ENCODE measurements at regions not wholly inside any gene's neighbourhood (a gene's known extent, or its start where the extent isn't known, plus 50 kb on each side); places are given as distances from the start of the nearest gene placed in this dataset.

DNA sequence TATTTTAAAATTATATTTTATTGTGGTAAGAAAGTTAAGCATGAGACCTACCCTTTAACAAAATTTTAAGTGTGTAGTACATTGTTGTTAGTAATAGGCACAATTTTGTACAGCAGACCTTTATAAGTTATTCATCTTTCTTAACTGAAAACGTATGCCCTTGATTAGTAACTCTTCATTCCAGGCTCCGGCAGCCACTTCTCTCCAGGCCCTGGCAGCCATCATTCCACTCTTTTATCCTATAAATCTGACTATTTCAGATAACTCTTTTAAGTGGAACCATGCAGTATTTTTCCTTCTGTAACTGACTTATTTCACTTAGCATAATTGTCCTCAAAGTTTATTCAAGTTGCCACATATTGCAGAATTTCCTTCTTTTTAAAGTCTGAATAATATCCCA lies 348.2 kb downstream of the CDH11 start:
- Mint-ChIP-seq H3K9me3 (peaks cover 4 to 20% (median 4%) of the 10 kb centered on the region in 3 donors), H3K27me3 (no peaks in the 10 kb centered on the region), H3K36me3 (no peaks in the 10 kb centered on the region), H3K27ac (no peak overlapping the region), H3K4me1 (no peaks in the 10 kb centered on the region), H3K4me3 (no peak overlapping the region)

DNA sequence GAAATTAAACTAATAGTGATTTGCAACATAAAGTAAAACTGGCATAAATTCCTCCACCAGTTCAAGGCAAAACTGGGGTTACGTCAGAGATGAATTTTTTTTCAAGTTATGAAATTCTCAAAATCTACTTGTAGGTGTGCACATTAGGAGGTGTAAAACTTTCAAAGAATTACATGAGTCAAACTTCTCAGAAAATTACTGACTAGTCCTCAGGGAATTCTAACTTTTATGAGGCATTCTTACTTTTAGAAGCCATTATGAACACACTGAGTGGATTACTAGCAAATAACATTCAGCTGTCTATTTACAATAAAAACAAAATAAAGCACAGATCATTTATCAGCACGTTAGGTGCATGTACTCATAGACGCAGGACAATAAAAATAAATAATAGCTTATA lies 348.7 kb downstream of the CDH11 start:
- Mint-ChIP-seq H3K36me3 (no peaks in the 10 kb centered on the region), H3K4me3 (no peak overlapping the region), H3K27ac (no peak overlapping the region), H3K4me1 (no peaks in the 10 kb centered on the region), H3K9me3 (peaks cover 2 to 20% (median 4%) of the 10 kb centered on the region in 3 donors), H3K27me3 (no peaks in the 10 kb centered on the region)

- Mint-ChIP-seq H3K4me3 (no peak overlapping the region), H3K27me3 (no peaks in the 10 kb centered on the region), H3K27ac (no peak overlapping the region), H3K4me1 (no peaks in the 10 kb centered on the region), H3K9me3 (peaks cover 3 to 16% (median 4%) of the 10 kb centered on the region in 3 donors), H3K36me3 (no peaks in the 10 kb centered on the region)
Observed at GRCh38 chr16:64771273-64771672, 350.6 kb downstream of the CDH11 start.

DNA sequence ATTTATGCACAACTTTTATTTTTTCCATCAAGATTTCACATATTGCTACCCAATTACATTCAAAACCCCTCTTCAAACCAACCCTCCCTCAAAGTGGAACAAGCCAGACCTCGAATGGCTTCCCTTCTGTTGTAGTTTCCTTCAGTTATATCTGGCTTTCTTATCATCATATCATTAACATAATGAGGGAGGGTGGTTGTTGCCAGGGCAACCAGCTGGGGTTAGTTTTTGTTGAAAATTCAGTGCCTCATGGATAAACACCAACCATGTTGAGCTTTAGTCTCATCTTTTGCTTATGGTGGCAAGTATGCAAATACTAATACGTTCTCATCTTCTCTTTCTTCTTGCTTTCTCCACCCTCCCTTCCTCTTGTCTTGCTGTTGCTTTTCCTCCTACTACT lies 359.7 kb downstream of the CDH11 start:
- Mint-ChIP-seq H3K36me3 (no peaks in the 10 kb centered on the region), H3K27me3 (no peaks in the 10 kb centered on the region), H3K4me1 (peaks cover 0 to 2% (median 0%) of the 10 kb centered on the region in 3 donors), H3K27ac (no peak overlapping the region), H3K4me3 (no peak overlapping the region), H3K9me3 (peaks cover 5 to 13% (median 13%) of the 10 kb centered on the region in 3 donors)

DNA sequence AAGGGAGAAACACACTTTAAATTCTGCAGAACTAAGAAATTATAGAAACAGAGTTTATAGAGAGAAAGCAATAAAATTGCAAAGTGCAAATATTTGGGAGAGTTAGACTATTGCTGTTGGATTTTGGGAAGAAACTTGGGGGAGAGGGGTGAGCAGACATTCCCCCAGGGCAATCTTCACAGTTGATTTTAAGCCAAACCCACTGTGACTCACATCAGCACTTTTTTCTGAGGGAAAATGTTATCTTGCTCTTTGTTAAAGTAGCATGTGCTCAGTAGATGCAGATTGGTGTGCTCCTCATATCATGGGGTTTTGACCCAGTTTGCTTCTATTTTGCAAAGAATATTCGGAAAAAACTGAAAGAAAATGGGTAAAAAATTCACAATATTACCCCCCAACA lies 367.6 kb downstream of the CDH11 start:
- Mint-ChIP-seq H3K27me3 (no peaks in the 10 kb centered on the region), H3K9me3 (peaks cover 0 to 17% (median 7%) of the 10 kb centered on the region in 3 donors), H3K4me3 (no peak overlapping the region), H3K4me1 (no peaks in the 10 kb centered on the region), H3K27ac (no peak overlapping the region), H3K36me3 (no peaks in the 10 kb centered on the region)

DNA sequence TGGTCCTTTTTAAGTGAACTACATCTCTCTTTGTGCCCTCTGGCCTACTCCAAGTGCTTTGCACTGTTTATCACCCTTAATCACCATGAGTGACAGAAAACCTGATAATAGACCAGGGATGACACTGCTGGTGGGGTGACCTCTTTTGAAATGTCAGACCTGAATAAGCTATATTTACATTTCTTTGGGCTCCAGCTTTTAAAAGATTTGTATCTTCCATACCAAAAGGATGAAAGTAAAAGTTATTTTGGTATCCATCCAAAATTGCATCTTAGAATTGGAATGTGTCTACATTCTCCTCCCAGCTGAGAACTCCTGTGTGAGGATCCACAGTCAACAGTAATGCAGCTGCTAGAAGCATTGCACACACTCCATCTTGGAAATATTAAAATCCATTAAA lies 370.0 kb downstream of the CDH11 start:
- H3K27ac Mint-ChIP-seq: no peak overlapping the region
- peaks cover 0 to 22% (median 13%) of the 10 kb centered on the region in 3 donors for H3K9me3 Mint-ChIP-seq
- H3K4me3 Mint-ChIP-seq: no peak overlapping the region
- no peaks in the 10 kb centered on the region for H3K4me1 Mint-ChIP-seq
- no peaks in the 10 kb centered on the region for H3K27me3 Mint-ChIP-seq
- no peaks in the 10 kb centered on the region for H3K36me3 Mint-ChIP-seq

- H3K27ac Mint-ChIP-seq: peak overlapping the region in 1 of 3 donors; percentile 23
- peaks cover 0 to 16% (median 9%) of the 10 kb centered on the region in 3 donors for H3K9me3 Mint-ChIP-seq
- H3K4me3 Mint-ChIP-seq: no peak overlapping the region
- H3K27me3 Mint-ChIP-seq: no peaks in the 10 kb centered on the region
- no peaks in the 10 kb centered on the region for H3K4me1 Mint-ChIP-seq
- no peaks in the 10 kb centered on the region for H3K36me3 Mint-ChIP-seq
Observed at GRCh38 chr16:64749346-64749745, 372.5 kb downstream of the CDH11 start.

DNA sequence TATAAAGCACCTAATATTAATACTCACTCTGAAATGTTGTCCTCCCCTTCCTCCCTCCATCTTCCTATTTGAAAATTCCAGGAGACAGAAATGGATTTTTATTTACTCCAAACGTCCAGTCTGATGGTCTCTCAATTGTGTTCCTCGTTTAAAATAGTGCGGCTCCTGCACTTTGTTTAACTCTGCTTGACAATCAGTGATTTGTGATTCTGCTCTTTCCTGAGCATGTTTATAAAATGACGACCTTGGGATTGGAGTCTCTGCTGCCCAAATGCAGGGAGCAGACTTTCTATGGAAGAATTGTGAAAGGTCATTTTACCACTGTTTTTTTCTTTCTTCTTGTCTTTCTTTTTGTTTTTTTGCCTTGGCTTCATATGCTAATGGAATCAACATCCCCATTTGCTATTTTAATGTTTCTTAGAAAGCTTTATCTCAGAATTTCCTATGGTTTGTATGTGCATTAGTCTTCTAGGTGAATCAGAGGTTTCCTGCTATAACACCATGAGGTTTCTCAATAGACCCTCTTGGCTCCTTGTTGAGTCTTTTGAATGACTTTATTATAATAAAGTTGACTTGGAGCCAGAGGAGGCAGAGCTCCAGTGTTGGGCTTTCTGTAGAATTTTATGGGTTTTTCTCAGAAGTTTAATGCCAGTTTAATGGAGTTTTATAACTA lies 376.5 kb downstream of the CDH11 start:
- no peaks in the 10 kb centered on the region for H3K4me1 Mint-ChIP-seq
- H3K27ac Mint-ChIP-seq: no peak overlapping the region
- H3K27me3 Mint-ChIP-seq: no peaks in the 10 kb centered on the region

GRCh38 chr16:64742455-64743223 lies 379.2 kb downstream of the CDH11 start:
- Mint-ChIP-seq H3K4me1 (peaks cover 0 to 2% (median 0%) of the 10 kb centered on the region in 3 donors), H3K27ac (no peak overlapping the region), H3K9me3 (peaks cover 0 to 15% (median 5%) of the 10 kb centered on the region in 3 donors), H3K4me3 (no peak overlapping the region), H3K27me3 (no peaks in the 10 kb centered on the region), H3K36me3 (peaks cover 2% of the 10 kb centered on the region)

More for the DNA sequence above, 376.5 kb downstream of the CDH11 start:
- Mint-ChIP-seq H3K36me3 (no peaks in the 10 kb centered on the region), H3K9me3 (peaks cover 0 to 21% (median 9%) of the 10 kb centered on the region in 3 donors), H3K4me3 (no peak overlapping the region)

DNA sequence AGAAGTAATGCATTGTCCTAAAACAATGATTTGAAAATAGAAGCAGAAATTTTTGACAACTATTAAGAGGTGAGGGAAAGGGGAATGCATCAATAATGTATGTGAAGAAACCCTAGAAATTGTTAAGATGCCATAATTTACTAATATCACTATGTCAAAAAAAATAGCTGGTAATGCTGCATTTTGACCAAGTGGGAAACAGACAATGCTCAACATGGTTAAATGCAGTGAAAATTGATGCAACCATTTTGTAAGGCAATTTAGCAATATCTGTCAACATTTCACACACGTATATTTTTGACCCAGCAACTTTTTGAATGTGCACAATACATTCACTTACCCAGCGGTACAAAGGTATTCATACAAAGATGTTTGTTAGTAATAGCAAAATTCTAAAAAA lies 381.6 kb downstream of the CDH11 start:
- Mint-ChIP-seq H3K27ac (no peak overlapping the region), H3K4me1 (peaks cover 0 to 2% (median 0%) of the 10 kb centered on the region in 3 donors), H3K27me3 (no peaks in the 10 kb centered on the region), H3K36me3 (peaks cover 2% of the 10 kb centered on the region), H3K9me3 (peaks cover 2 to 15% (median 5%) of the 10 kb centered on the region in 3 donors), H3K4me3 (no peak overlapping the region)

GRCh38 chr16:64738321-64738960 lies 383.4 kb downstream of the CDH11 start:
- Mint-ChIP-seq H3K27ac (no peak overlapping the region), H3K4me1 (peaks cover 0 to 2% (median 0%) of the 10 kb centered on the region in 3 donors), H3K9me3 (peaks cover 2 to 18% (median 5%) of the 10 kb centered on the region in 3 donors), H3K36me3 (peaks cover 2% of the 10 kb centered on the region), H3K4me3 (no peak overlapping the region), H3K27me3 (no peaks in the 10 kb centered on the region)

DNA sequence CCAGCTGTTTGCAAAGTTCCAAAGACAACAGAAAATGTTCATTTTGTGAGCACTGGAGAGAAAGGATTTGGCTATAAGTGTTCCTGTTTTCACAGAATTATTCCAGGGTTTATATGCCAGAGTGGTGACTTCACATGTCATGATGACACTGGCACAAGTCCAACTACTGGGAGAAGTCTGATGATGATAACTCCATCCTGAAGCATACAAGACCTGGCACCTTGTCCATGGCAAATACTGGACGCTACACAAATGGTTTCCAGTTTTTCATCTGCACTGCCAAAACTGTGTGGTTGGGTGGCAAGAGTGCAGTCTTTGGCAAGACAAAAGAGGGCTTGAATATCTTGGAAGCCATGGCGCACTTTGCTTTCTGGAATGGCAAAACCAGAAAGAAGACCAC lies 385.0 kb downstream of the CDH11 start:
- Mint-ChIP-seq H3K36me3 (peaks cover 2% of the 10 kb centered on the region), H3K27ac (no peak overlapping the region), H3K4me3 (no peak overlapping the region), H3K9me3 (peaks cover 4 to 18% (median 7%) of the 10 kb centered on the region in 3 donors), H3K4me1 (peaks cover 0 to 2% (median 0%) of the 10 kb centered on the region in 3 donors), H3K27me3 (no peaks in the 10 kb centered on the region)

- Mint-ChIP-seq H3K27ac (no peak overlapping the region), H3K9me3 (peaks cover 2 to 21% (median 4%) of the 10 kb centered on the region in 3 donors), H3K36me3 (no peaks in the 10 kb centered on the region), H3K4me1 (no peaks in the 10 kb centered on the region), H3K27me3 (no peaks in the 10 kb centered on the region), H3K4me3 (no peak overlapping the region)
Observed at GRCh38 chr16:64731891-64732290, 390.0 kb downstream of the CDH11 start.

GRCh38 chr16:64730261-64730660 lies 391.6 kb downstream of the CDH11 start:
- Mint-ChIP-seq H3K27me3 (no peaks in the 10 kb centered on the region), H3K9me3 (peaks cover 2 to 17% (median 4%) of the 10 kb centered on the region in 3 donors), H3K4me1 (no peaks in the 10 kb centered on the region), H3K4me3 (no peak overlapping the region), H3K27ac (no peak overlapping the region), H3K36me3 (no peaks in the 10 kb centered on the region)

GRCh38 chr16:64724339-64724738 lies 397.5 kb downstream of the CDH11 start:
- H3K36me3 Mint-ChIP-seq: no peaks in the 10 kb centered on the region
- peaks cover 1 to 23% (median 2%) of the 10 kb centered on the region in 3 donors for H3K9me3 Mint-ChIP-seq
- H3K4me1 Mint-ChIP-seq: no peaks in the 10 kb centered on the region
- no peak overlapping the region for H3K27ac Mint-ChIP-seq
- H3K4me3 Mint-ChIP-seq: no peak overlapping the region
- H3K27me3 Mint-ChIP-seq: no peaks in the 10 kb centered on the region
